ENCODE measurements at regions not wholly inside any gene's neighbourhood (a gene's known extent, or its start where the extent isn't known, plus 50 kb on each side); places are given as distances from the start of the nearest gene placed in this dataset.

DNA sequence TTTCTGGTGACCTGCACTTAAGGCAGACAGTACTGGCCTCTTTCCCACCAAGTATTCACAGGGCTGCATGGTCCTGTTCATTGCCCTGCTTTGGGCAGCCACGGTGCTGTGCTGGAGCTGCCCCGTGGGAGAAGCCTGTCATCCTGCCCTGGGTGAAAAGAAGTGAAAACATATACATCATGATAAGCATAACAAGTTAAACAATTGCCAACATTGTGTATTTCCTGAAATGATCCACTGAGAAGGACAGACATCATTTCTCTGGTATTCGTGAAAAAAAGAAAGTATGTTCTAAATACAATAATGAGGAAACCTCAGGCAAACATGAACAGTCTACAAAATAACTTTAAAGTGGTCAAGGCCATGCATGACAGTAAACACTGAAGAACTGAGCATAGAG, 393.1 kb downstream of the TMEM135 start:
- TF ChIP-seq, protein P1, sequence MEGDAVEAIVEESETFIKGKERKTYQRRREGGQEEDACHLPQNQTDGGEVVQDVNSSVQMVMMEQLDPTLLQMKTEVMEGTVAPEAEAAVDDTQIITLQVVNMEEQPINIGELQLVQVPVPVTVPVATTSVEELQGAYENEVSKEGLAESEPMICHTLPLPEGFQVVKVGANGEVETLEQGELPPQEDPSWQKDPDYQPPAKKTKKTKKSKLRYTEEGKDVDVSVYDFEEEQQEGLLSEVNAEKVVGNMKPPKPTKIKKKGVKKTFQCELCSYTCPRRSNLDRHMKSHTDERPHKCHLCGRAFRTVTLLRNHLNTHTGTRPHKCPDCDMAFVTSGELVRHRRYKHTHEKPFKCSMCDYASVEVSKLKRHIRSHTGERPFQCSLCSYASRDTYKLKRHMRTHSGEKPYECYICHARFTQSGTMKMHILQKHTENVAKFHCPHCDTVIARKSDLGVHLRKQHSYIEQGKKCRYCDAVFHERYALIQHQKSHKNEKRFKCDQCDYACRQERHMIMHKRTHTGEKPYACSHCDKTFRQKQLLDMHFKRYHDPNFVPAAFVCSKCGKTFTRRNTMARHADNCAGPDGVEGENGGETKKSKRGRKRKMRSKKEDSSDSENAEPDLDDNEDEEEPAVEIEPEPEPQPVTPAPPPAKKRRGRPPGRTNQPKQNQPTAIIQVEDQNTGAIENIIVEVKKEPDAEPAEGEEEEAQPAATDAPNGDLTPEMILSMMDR (IDR thresholded peaks at IDR 0.05): no peak
- TF ChIP-seq POLR2A (IDR thresholded peaks at IDR 0.05): no peak

Data from heart left ventricle (tissue), 13 donors.